Occipital lobe (tissue), 1 donor: ENCODE measurements at regions not wholly inside any gene's neighbourhood (a gene's known extent, or its start where the extent isn't known, plus 50 kb on each side); places are given as distances from the start of the nearest gene placed in this dataset.

ENCODE experiments used
- DNase-seq: peaks from one replicate; lab custom pipeline; 2025; lab: John Stamatoyannopoulos, UW

DNA sequence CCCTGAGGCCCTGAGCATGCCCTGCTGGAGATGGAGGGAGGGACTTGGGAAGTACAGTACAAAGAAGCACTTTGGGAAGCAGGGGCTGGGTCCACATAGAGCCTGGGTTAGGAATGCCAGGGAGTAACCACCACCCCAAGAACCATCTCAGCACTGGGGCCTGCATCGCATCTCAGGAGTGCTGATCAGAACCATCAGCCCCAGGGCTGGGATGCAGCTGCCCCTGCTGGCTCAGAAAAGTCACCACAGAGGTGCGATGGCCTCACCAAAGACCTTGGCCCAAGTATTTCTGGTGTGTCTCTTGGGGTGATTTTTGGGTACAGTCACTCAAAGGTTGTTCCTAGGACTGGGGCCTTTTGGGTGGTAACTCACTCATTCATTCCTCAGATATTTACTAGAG, 236.8 kb upstream of the MVB12B start:
- no peak for DNase-seq

DNA sequence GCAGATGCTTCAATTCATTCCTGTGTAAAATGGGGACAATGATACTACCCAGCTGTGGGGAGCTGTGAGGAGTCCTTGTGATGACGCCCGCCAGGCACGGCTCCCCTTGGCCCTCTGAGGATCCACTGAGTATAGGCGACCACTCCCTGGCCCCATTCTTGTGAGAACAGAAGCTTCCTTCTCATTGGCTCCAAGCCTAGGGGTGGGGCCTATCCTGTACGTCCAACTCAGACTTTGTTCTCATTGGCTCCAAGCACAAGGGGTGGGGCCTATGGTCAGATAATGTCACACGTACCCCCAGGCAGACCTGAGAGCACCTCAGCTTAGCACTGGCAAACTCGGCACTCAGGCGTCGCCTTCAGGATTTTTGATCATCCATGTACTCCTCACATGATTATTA, 232.9 kb upstream of the MVB12B start:
- no peak for DNase-seq

DNA sequence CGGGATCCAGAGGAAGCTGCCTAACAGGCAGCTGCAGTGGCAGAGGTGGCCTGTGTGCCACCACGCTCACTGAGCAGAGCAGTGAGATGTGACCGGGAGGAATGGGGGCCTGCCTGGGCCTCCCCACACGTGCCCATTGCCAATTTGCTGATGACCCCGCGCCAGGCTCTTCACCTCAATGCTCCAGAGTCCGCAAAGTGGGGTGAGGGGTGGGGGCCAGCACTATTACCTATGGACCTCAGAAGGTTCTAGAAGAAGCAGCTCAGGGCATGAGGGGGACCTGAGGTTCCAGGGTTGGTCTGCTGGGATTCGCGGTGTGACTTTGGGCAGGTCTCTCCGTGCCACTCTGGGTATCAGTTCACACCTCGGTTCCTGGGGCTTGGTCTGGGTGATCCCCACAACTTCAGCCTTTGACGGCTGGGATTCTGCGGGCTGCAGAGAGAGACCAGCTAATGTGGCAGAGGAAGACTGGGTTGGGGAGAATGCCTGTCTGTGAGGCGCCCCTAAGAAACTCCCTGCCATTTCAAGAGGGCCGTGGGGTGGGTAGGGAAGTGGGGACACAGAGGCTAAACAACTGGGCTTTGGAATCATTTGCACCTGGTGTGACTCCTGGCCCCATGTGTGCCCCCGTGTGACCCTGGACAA, 231.0 kb upstream of the MVB12B start:
- no peak for DNase-seq

DNA sequence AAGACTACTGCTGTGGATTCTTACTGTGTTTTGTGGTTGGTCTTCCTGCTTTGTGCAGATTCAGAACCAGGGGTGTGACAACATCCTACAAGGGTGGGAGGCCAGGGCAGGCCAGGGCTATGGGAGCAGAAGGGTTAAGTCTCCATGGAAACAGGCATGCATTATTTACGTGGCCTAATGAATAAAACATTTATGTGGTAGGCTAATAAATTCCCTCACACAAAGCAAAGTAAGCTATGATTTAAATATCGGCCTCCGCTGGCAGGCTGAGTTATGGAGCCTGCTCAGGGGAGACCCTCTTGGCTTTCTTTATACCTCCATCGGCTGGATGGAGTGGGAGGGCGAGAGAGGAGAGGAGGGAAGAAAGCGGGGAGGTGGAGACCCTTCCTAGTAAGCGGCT, 230.3 kb upstream of the MVB12B start:
- DNase-seq: no peak

DNA sequence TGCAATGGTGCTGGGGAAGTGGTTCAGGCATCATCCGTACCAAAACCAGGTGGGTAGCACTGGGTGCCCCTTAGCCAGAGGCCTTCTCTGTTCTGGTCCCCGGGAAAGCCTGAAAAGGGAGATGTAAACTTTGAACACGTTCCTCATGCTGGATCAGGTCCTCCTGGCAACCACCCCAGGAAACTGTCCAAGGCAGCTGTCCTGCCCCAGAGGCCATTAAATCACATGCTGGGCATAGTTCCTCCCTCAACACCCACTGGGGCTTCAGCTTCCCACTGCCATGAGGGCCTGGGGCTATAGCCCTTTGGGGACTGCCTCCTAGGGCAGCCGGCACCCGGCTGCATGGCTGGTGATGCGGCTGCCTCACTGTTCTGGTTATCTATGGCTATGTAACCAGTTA, 228.9 kb upstream of the MVB12B start:
- DNase-seq: no peak

DNA sequence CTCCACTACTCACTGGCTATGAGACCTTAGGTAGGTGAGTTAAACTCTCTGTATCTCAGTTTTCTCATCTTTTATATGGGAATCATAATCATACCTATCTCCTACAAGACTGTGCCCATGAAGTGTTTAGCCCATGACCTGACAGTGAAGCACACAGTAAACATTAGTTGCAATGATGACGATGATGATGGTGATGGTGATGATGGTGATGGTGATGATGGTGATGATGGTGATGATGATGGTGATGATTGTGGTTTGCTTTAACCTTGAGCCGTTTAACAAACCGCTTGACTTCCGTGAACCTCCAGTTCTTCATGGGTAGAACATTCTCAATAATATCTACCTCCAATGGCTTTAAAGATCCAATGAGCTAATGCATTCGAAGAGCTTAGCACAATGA, 220.2 kb upstream of the MVB12B start:
- no peak for DNase-seq

DNA sequence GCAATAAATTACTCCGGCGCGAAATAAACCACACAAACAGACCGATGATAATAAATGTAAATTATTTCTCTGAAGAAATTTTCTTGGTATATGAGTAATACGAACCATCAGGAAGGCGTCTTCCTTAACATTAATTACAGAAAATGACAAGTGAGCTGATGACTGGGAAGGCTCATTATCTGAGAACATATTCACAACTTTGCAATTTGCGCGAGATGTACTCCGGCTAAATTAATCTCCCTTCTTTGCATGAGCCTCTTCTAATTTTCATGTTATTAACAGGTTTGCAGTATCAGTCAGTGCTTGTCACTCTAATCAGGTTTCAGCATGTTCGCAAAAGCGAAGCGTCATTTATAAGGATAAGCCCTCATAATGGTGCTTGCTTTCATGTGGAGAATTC, 218.9 kb upstream of the MVB12B start:
- no peak for DNase-seq

DNA sequence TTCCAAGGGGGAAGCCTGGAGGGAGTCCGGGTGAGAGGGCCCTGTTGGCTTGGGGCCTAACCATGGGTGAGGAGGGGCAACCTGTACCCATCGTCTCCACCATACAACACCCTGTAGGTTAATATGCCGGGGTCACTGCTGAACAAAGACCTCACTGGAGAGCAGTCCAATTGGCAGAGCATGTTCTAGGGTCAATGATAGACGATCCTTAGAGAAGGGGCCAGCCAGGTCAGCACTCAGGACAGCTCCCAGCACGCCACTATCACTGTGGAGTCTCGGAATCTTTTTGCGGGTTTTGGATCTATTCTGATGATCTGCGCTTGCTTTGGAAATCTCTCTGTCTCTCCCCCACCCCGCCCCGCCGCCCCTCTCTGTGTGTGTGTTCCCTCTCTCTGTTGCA, 218.4 kb upstream of the MVB12B start:
- DNase-seq: no peak

DNA sequence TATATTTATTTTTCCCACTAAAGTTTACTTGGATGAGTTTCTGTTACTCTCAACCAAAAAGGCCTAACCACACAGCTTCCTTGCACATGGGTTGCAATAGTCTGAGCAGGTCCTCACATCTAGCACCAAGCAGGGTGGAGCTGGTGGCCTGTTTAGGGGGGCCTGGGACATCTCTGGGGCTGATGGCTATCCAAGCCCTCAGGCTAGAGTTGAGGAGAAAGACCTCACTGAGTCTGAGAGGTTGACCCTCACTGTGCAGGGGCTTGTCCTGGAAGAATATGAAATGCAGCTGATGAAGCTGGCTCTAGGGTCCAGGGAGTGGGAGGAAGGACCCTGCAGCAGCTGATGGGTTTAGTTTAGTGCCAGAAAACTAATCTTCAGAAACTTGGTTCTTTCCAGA, 217.1 kb upstream of the MVB12B start:
- no peak for DNase-seq

DNA sequence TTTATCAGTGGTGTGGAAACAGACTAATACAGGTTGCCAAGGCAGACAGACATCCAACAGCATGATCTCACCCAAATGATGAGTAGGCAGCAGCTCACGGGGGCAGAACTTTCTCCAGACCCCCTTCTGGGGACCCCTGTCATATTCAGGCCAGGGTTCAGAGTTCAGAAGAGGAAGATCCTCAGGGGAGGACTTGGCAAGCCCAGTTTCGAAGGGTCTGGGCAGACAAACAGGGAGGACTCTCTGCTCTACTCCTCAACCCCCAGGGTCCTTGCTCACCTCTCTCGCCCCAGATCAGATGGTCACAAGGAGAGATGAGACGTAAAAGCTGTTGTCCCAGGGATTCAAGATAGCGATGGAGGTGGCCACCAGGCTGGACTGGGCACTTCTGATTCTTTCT, 215.1 kb upstream of the MVB12B start:
- no peak for DNase-seq

DNA sequence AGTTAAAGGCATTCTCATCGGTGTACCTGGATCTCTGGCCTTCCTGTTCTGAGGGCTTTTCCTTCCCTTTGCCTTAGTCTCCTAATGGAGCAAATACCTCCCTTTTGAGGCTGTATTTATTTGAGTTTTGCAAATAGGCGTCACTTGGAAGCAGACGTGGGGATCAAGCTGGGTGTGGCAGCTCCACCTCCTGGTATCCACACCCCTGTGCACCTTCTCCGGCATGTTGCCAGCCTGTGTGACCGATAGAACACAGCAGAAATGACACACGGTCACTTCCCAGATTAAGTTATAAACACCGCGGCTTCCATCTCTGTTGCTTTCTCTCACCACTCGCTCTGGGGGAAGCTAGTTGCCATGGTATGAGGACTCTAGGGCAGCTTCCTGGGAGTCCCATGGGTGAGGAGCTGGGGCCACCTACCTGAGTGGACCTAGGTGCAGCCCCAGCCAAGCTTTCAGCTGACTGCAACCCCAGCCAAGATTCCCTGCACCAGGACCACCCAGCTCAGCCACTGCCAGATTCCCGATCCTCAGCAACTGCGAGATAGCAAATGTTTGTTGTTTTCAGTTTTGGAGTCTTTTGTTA, 214.4 kb upstream of the MVB12B start:
- no peak for DNase-seq

DNA sequence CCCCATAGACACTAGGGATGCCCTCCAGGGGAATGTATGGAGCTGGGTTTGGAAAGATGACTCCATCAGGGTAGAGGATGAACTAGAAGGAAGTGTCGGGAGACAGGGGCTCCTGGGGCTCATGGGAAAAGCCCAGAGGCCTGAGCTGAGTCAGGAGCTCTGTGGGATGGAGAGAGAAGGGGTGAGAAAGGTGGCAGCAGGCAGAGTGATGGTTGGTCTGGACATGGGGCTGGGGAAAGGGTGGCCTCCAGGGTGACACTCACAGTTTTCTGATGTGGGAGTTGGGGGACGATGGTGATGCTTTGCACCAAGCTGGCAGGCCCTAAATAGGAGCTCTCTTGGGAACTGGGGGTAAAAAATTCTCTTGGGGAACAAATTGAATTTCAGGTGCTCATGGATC, 213.5 kb upstream of the MVB12B start:
- DNase-seq: no peak

DNA sequence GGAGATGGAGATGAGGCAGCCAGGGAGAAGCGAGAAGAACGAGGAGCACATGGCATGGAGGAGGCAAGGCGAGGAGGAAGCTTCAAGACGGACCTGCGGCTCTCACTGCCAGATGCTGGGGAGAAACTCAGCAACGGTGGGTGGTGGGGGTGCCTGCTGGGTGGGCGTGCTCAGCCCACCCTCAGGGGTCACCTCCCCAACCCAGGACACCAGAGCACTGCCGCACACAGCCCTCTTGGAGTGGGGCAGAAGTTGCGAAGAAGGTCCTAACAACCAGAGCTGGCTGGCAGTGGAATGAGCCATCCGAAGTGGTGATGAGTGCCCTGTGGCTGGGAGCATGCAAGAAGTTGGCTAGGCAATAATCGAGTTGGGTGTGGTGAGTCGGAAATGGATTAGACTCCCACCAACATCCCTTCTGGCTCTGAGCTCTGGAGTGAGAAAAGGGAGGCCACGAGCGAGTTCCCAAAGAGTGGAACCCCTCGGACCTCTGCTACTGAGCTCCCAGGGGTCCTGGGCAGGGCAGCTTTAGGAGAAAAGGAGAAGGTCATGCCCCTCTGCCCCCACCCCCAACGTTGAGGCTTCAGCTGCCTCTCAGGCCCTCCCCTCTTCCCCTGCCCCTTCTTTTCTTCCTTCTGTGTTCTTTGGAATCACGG, 212.7 kb upstream of the MVB12B start:
- no peak for DNase-seq

DNA sequence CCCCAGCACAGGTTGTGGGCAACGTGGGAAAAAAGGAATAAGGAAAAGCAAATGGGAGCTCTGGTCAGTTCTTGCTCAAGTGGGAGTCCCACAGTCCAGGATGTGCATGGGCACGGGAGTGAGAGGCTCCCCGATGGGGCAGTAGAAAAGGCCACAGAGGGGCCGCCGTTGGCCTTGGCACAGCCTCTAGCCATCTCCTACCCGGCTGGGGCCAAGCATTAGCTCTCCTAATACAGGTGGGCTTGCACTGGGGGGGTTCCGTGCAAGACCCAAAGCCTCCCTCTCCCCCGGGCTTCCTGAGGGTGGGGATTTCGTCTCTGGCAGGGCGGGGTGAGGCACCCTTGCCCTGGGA, 212.2 kb upstream of the MVB12B start:
- DNase-seq: no peak

DNA sequence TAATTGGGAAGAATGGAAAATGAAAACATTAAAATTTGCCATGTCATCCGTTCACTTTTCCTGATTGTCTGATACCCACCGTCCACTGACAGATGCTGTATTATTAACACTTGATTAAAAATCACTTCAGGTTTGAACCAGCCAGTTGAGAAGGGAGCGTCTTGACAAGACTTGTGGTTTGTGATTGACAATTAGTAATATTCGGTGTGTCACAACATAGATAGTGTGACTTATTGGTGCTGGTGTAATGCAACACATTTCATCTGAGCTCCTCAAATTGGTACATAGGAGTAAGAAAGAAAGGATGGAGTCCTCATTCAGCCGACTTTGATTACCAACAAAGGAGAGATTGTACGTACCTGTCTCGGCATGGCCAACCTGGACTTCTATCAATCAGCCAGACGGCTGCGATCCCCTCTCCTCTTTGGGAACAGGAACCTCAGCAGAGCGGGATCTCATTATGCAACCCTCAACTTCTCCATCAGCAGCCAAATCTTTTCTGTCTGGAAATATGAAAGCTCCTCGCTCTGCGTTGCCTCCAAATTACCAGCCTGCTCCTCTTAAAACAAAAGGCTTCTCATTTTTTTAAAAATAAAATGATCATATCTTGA, 211.7 kb upstream of the MVB12B start:
- no peak for DNase-seq

DNA sequence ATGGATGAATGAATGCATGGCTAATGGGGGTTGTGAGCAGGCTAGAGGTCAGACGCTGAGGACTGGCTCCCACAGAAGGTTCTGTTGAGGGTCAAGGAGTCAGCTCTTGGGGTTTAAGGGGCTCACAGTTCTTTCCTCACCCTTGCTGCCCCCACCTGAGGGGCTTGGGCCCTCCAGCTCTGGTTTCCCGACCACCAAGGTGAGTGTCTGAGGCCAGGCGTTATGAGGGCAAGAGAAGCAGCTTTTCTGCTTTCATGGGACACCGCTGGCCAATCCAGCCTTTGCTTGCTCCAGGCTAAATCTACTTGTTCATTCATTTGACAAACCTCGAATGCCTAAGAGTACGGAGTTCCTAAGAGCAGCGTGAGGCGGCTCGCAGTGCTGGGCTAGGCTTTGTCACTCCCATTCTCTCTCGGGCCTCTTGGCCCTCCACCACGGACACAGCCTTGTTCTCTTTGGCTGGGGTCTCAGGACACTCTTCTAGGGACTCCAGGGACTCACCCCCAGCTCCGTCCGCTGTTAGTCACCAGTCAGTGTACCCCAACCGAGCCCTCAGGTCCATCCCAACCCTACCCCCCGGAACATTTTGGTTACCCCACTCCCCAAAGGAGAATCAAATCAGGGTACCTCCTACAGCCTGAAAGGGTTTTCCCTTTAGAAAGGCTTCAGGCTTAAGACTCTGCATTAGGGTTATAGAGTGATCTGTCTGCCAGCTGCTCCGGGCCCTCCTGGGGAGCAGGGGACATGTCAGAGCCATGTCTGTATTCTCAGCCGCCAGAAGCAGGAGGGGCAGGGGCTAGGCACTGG, 210.1 kb upstream of the MVB12B start:
- DNase-seq: no peak

DNA sequence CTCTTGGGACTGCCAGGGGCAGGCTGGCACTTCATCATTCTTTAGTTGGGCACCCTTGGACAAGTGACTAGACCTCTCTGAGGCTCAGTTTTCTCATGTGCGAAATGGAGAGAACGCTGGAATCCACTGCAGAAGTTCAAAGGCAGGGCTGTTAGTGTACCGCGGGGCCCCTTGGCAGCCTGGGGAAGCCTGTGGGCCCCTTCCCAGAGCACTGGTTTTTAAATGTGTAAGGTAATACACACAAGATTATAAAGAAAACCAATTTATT, 209.5 kb upstream of the MVB12B start:
- DNase-seq: no peak

DNA sequence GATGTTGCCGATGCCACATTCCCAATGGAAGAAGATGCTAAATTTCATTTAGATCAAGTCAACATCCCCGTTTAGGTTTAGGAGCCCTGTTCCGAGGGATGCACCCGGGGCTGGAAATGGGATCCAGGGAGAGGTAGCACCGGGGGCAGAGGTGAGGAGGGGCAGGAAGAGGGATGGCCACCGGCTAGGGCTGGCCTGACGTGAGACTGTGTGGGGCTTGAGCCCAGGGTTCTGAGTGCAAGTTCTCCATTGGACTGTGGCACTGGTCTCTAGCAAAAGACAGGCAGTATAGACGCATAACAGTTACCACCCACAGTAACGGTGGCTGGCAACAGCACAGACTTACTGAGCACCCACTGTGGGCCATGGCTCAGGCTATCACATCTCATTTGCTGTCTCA, 209.0 kb upstream of the MVB12B start:
- DNase-seq: no peak

DNA sequence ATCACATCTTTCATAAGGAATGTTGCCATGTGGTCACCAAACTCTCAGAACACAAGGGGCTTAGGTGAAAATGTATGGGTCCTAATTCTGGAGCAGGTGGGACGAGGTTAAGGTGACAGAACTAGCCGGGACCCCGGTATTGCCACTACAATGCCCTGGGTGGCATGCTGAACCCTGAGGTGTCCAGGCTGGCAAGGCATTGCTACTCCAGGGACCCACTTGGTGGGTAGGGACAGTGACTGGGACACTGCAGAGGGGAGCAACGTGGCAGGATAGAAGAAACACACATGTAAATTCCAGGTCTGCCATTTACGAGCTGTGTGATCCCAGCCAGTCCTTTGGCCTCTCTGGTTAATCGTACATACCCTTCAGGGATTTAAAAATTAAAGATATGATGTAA, 206.9 kb upstream of the MVB12B start:
- no peak for DNase-seq

DNA sequence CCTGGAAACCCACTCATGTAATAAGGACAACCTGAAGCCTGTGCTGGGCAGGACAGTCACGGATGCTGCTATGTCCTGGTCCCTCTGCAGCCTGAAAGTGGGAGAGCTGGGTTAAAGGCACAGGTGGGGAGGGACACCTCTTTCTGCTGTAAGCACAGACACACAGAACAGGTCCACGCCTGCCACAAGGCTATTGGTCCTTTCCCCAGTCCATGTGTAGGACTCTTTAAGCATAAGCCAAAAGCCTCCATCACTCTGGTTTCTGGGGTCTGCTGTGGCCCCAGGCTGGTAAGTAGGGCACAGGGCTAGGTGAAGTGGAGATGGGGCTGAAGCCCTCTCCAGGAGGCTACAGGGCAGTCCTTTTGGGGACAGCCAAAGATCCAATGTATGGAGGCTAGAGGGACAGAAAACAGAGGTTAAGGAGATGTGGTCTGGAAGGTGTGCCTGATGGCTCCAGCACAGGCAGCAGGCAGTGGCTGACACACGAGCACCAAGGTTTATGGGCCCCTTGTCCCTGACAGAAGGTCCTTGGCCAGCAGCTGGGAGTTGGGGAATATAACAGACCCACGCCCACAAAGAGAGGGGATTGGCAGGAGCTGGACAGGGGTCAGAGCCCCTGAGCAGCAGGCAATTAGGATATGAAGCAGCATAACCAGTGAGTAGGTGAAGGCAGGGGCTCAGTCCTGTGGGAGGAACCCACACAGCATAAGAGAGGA, 203.6 kb upstream of the MVB12B start:
- no peak for DNase-seq

DNA sequence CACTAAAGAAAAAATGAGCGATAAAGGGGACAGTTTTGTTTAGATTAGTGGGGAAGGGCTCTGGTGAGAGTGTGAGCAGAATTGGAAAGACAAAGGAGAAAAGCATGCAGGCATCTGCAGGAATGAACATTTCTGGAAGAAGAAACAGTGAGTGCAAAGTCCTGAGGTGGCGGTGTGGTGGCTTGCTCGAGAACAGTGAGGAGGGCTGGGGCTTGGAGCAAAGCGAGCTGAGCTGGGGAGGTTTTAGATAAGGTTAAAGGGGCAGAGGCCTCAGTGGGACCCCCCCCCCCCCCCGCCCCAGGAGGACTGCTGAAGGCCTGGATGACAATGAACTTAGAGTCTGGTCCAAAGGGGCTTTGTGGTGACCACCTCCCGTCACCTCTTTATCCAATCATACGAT, 202.7 kb upstream of the MVB12B start:
- DNase-seq: no peak

DNA sequence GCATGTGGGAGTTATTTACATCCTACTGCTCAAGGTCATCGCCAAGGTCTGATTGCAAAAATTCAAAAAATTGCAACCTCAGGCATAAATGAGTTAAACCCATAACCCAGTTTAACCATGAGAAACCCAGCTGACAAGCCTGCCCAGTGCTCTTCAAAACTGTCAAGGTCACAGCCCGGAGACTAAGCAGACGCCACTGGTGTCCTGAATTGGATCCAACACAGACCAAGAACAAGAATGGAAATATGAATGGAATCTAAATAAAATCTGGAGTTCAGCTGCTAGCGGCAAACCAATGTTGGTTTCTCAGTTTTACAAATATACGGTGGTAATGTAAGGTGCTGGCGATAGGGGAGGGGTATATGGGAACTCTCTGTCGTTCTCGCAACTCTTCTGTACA, 201.5 kb upstream of the MVB12B start:
- DNase-seq: no peak
